ENCODE measurements at regions not wholly inside any gene's neighbourhood (a gene's known extent, or its start where the extent isn't known, plus 50 kb on each side); places are given as distances from the start of the nearest gene placed in this dataset.

DNA sequence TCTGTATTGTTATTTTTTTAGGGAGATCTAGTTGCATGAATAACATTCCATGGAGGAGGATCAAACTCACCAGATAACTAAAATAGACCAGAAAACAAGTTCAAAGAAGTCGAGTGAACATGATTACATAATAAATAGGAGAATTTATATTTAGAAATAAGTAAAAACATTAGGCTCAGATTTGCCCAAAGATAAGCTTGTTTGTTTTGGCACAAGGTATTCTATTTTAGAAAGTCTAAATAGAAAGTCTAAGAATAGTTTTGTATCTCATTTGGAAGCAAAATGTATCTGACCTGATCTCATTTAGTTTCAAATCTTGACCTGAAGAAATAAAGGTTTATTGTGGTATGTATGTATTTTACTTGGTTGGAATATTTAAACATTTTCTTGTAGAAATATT, 670.6 kb upstream of the GALNTL6 start:
- Histone ChIP-seq H3K18ac (ENCODE audit: low read length) (no peak overlapping the region), H3K27ac (ENCODE audit: low read depth, low read length) (no peak overlapping the region), H2BK5ac (ENCODE audit: low read depth, low read length, poor library complexity) (no peak overlapping the region), H4K12ac (ENCODE audit: low read depth, low read length) (no peak overlapping the region), H3K9me3 (ENCODE audit: insufficient read depth, low read depth, low read length) (no peaks in the 10 kb centered on the region), H4K91ac (ENCODE audit: low read depth, low read length) (no peak overlapping the region), H3K23ac (ENCODE audit: low read length) (no peak overlapping the region), H2AFZ (ENCODE audit: insufficient read depth, low read length, poor library complexity) (no peak overlapping the region), H3K9ac (ENCODE audit: low read length) (no peak overlapping the region), H4K8ac (ENCODE audit: low read depth, low read length) (no peak overlapping the region), H3K79me2 (ENCODE audit: control insufficient read depth, insufficient read depth, low read length, poor library complexity) (no peaks in the 10 kb centered on the region), H3K4me3 (ENCODE audit: low read depth, low read length) (no peak overlapping the region), H2BK120ac (ENCODE audit: insufficient read depth, low read length, poor library complexity) (no peak overlapping the region), H3K4me2 (ENCODE audit: low read length) (no peak overlapping the region), H3K36me3 (ENCODE audit: control insufficient read depth in 1 of 2, insufficient read depth in 2 of 2, low read length in 2 of 2) (no peaks in the 10 kb centered on the region), H3K27me3 (ENCODE audit: insufficient read depth, low read length) (no peaks in the 10 kb centered on the region), H2AK5ac (ENCODE audit: low read length) (no peak overlapping the region), H3K79me1 (ENCODE audit: low read length) (no peaks in the 10 kb centered on the region), H3K4me1 (ENCODE audit: control insufficient read depth in 1 of 2, insufficient read depth in 2 of 2, low read length in 2 of 2) (no peaks in the 10 kb centered on the region), H2BK12ac (ENCODE audit: low read length) (no peak overlapping the region), H3K4ac (ENCODE audit: low read depth, low read length) (no peak overlapping the region), H3K14ac (ENCODE audit: low read length) (no peak overlapping the region)
- DNase-seq: no peak
- no CpG with 5 or more reads among the region's 1 CpG for WGBS (ENCODE audit: extremely low coverage, insufficient coverage, insufficient read length)

DNA sequence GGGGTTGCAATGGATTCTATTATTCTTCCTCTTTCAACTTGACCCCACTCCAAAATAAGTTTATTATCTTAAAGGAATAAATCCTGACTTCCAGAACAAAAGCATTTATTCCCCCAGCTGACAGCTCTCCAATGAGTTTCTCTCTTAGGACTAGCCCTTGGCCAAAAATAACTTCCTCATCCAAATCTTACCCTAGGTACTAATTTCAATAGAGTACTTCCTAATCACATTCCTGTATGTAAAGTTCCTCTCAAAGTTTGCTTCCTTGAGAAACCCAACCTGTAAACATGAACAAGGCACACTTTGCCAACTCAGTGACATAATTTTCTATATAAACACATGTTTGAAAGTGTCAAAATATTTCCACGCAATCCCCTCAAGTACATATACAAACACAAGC, 671.2 kb upstream of the GALNTL6 start:
- H2BK120ac ChIP-seq (ENCODE audit: insufficient read depth, low read length, poor library complexity): no peak overlapping the region
- H3K27me3 ChIP-seq (ENCODE audit: insufficient read depth, low read length): no peaks in the 10 kb centered on the region
- H3K14ac ChIP-seq (ENCODE audit: low read length): no peak overlapping the region
- H3K4me1 ChIP-seq (ENCODE audit: control insufficient read depth in 1 of 2, insufficient read depth in 2 of 2, low read length in 2 of 2): no peaks in the 10 kb centered on the region
- no peak overlapping the region for H3K4me3 ChIP-seq (ENCODE audit: low read depth, low read length)
- no peak overlapping the region for H2AFZ ChIP-seq (ENCODE audit: insufficient read depth, low read length, poor library complexity)
- no peaks in the 10 kb centered on the region for H3K79me2 ChIP-seq (ENCODE audit: control insufficient read depth, insufficient read depth, low read length, poor library complexity)
- H3K9ac ChIP-seq (ENCODE audit: low read length): no peak overlapping the region
- H4K91ac ChIP-seq (ENCODE audit: low read depth, low read length): no peak overlapping the region
- no peak overlapping the region for H2AK5ac ChIP-seq (ENCODE audit: low read length)
- no peak overlapping the region for H3K23ac ChIP-seq (ENCODE audit: low read length)
- H3K4ac ChIP-seq (ENCODE audit: low read depth, low read length): no peak overlapping the region
- no peaks in the 10 kb centered on the region for H3K9me3 ChIP-seq (ENCODE audit: insufficient read depth, low read depth, low read length)
- H3K4me2 ChIP-seq (ENCODE audit: low read length): no peak overlapping the region
- H4K12ac ChIP-seq (ENCODE audit: low read depth, low read length): no peak overlapping the region
- no peak overlapping the region for H4K8ac ChIP-seq (ENCODE audit: low read depth, low read length)
- no peak for DNase-seq
- H2BK12ac ChIP-seq (ENCODE audit: low read length): no peak overlapping the region
- no CpG with 5 or more reads among the region's 1 CpG for WGBS (ENCODE audit: extremely low coverage, insufficient coverage, insufficient read length)
- H3K18ac ChIP-seq (ENCODE audit: low read length): no peak overlapping the region
- no peak overlapping the region for H3K27ac ChIP-seq (ENCODE audit: low read depth, low read length)
- H3K36me3 ChIP-seq (ENCODE audit: control insufficient read depth in 1 of 2, insufficient read depth in 2 of 2, low read length in 2 of 2): no peaks in the 10 kb centered on the region
- H3K79me1 ChIP-seq (ENCODE audit: low read length): no peaks in the 10 kb centered on the region
- H2BK5ac ChIP-seq (ENCODE audit: low read depth, low read length, poor library complexity): no peak overlapping the region

DNA sequence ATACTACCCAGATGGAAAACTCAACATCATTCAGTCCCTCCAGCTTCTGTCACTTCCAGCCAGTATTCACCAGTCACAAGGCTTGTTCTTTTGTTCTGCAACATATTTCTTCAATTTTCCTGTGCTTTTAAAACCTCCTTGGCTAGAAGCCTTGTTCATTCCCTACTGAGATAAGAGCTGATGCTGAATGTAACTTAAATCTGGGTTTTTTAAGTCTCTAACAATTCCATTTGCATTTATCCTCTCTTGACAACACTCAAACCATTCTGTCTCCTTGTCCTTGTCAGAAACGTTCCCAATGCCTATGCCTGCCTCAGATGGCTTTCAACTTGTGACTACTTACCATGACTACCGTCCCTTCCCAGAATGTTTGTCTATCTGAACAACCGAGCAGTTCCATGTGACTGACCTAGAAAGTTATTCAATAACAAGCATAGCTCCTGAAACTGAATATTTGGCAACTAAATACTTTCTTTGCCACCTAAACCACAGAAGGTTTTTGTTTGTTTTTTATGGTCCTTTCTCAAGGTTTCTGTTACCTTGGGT, 682.9 kb upstream of the GALNTL6 start:
- Histone ChIP-seq H4K12ac (ENCODE audit: low read depth, low read length) (no peak overlapping the region), H2BK120ac (ENCODE audit: insufficient read depth, low read length, poor library complexity) (no peak overlapping the region), H2AFZ (ENCODE audit: insufficient read depth, low read length, poor library complexity) (no peak overlapping the region), H3K4me3 (ENCODE audit: low read depth, low read length) (no peak overlapping the region), H3K23ac (ENCODE audit: low read length) (no peak overlapping the region), H3K79me1 (ENCODE audit: low read length) (no peaks in the 10 kb centered on the region), H2BK5ac (ENCODE audit: low read depth, low read length, poor library complexity) (no peak overlapping the region), H3K4me1 (ENCODE audit: control insufficient read depth in 1 of 2, insufficient read depth in 2 of 2, low read length in 2 of 2) (no peaks in the 10 kb centered on the region), H3K14ac (ENCODE audit: low read length) (no peak overlapping the region), H3K9me3 (ENCODE audit: insufficient read depth, low read depth, low read length) (no peaks in the 10 kb centered on the region), H3K36me3 (ENCODE audit: control insufficient read depth in 1 of 2, insufficient read depth in 2 of 2, low read length in 2 of 2) (no peaks in the 10 kb centered on the region), H3K4ac (ENCODE audit: low read depth, low read length) (no peak overlapping the region), H4K8ac (ENCODE audit: low read depth, low read length) (no peak overlapping the region), H2BK12ac (ENCODE audit: low read length) (no peak overlapping the region), H3K18ac (ENCODE audit: low read length) (no peak overlapping the region), H3K9ac (ENCODE audit: low read length) (no peak overlapping the region), H3K27me3 (ENCODE audit: insufficient read depth, low read length) (no peaks in the 10 kb centered on the region), H3K79me2 (ENCODE audit: control insufficient read depth, insufficient read depth, low read length, poor library complexity) (no peaks in the 10 kb centered on the region), H3K27ac (ENCODE audit: low read depth, low read length) (no peak overlapping the region), H4K91ac (ENCODE audit: low read depth, low read length) (no peak overlapping the region), H2AK5ac (ENCODE audit: low read length) (no peak overlapping the region), H3K4me2 (ENCODE audit: low read length) (no peak overlapping the region)
- no CpG with 5 or more reads among the region's 3 CpGs for WGBS (ENCODE audit: extremely low coverage, insufficient coverage, insufficient read length)
- no peak for DNase-seq

DNA sequence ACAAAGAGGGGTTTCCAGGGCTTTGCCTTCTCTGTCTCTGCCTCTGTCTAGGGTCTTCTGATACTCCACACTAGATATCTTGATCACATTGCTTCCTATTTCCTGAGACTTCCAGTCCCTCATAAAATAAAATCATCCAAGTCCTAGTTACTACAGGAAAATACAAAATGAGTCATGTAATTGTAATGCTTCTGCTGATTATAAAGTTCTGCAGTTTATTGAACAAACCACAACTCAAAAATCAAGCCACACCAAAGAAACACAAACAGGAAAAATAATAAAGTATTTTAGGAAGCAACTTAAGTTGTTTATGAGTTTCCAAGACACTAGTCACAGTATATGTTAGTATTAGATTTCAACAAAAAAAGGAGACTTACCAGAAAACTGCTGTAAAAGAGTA, 695.1 kb upstream of the GALNTL6 start:
- Histone ChIP-seq H4K8ac (ENCODE audit: low read depth, low read length) (no peak overlapping the region), H4K12ac (ENCODE audit: low read depth, low read length) (no peak overlapping the region), H2AFZ (ENCODE audit: insufficient read depth, low read length, poor library complexity) (no peak overlapping the region), H2BK120ac (ENCODE audit: insufficient read depth, low read length, poor library complexity) (no peak overlapping the region), H4K91ac (ENCODE audit: low read depth, low read length) (no peak overlapping the region), H3K18ac (ENCODE audit: low read length) (no peak overlapping the region), H3K9ac (ENCODE audit: low read length) (no peak overlapping the region), H3K4ac (ENCODE audit: low read depth, low read length) (no peak overlapping the region), H2AK5ac (ENCODE audit: low read length) (no peak overlapping the region), H3K9me3 (ENCODE audit: insufficient read depth, low read depth, low read length) (no peaks in the 10 kb centered on the region), H3K14ac (ENCODE audit: low read length) (no peak overlapping the region), H3K79me1 (ENCODE audit: low read length) (no peaks in the 10 kb centered on the region), H3K27ac (ENCODE audit: low read depth, low read length) (no peak overlapping the region), H3K79me2 (ENCODE audit: control insufficient read depth, insufficient read depth, low read length, poor library complexity) (no peaks in the 10 kb centered on the region), H3K4me3 (ENCODE audit: low read depth, low read length) (no peak overlapping the region), H3K4me1 (ENCODE audit: control insufficient read depth in 1 of 2, insufficient read depth in 2 of 2, low read length in 2 of 2) (no peaks in the 10 kb centered on the region), H3K4me2 (ENCODE audit: low read length) (no peak overlapping the region), H3K23ac (ENCODE audit: low read length) (no peak overlapping the region), H2BK12ac (ENCODE audit: low read length) (no peak overlapping the region), H3K36me3 (ENCODE audit: control insufficient read depth in 1 of 2, insufficient read depth in 2 of 2, low read length in 2 of 2) (no peaks in the 10 kb centered on the region), H3K27me3 (ENCODE audit: insufficient read depth, low read length) (no peaks in the 10 kb centered on the region), H2BK5ac (ENCODE audit: low read depth, low read length, poor library complexity) (no peak overlapping the region)
- no peak for DNase-seq
